GM12878 (cell line): ENCODE measurements at regions not wholly inside any gene's neighbourhood (a gene's known extent, or its start where the extent isn't known, plus 50 kb on each side); places are given as distances from the start of the nearest gene placed in this dataset.

ENCODE experiments used
- ATAC-seq: fragments of 200-7000 bp; cut with Tn5 transposase; 3 replicates; pipeline ENCODE4 v1.9.1; 2020; ENCODE audit warnings: mild to moderate bottlenecking, moderate library complexity
- BruUV-seq: library from RNA; stranded (reverse); fragments of 400-500 nt; replicated peaks from 2 replicates; lab custom pipeline; 2021; lab: Mats Ljungman, UMichigan
- CTCF ChIA-PET: fragments of 300-600 bp; sonication (Branson Sonifier 250); formaldehyde crosslinking; extraction: SDS; loops from one replicate; lab custom pipeline; 2021; ENCODE audit warnings: inconsistent platforms; lab: Yijun Ruan, JAX
- POLR2A ChIA-PET: fragments of 350-600 bp; formaldehyde crosslinking; extraction: SDS; loops from one replicate; lab custom pipeline; 2021; ENCODE audit warnings: inconsistent platforms; lab: Charles Lee
- RAD21 ChIA-PET: fragments of 300-600 bp; sonication (Branson Sonifier 250); formaldehyde crosslinking; loops from one replicate; lab custom pipeline; 2023; ENCODE audit warnings: antibody characterized with exemption; ENCODE audit not compliant: unreplicated experiment; lab: Charles Lee
- SMC1A ChIA-PET: fragments of 300-600 bp; sonication (Branson Sonifier 250); formaldehyde crosslinking; loops from one replicate; lab custom pipeline; 2023; ENCODE audit not compliant: unreplicated experiment, uncharacterized antibody; lab: Charles Lee
- DNase-seq: peaks from one replicate; pipeline ENCODE4 v3.0.0-alpha.2; 2011; ENCODE audit warnings: low read depth, low spot score
- FAIRE-seq: peaks from 3 replicates; lab custom pipeline; 2011; peaks lifted over from hg19 to GRCh38; lab: Jason Lieb, UNC
- H2AFZ ChIP-seq: 2 replicates; pipeline ENCODE4 v1.6.0; 2011; ENCODE audit warnings: low read depth, low read length, control low read depth; ENCODE audit not compliant: control insufficient read depth
- H3K27ac ChIP-seq: 2 replicates; pipeline ENCODE4 v1.5.1; 2011; ENCODE audit warnings: control low read depth; ENCODE audit not compliant: control insufficient read depth, insufficient read depth
- H3K27me3 ChIP-seq, 2 experiments: replicated peaks in 1 of 2; 2 replicates each; pipeline versions ENCODE4 v1.6.0 to v1.6.1; 2011; ENCODE audit warnings: low read length in 1 of 2; ENCODE audit not compliant: control insufficient read depth in 2 of 2, insufficient read depth in 2 of 2
- H3K36me3 ChIP-seq, 2 experiments: 2 replicates each; pipeline ENCODE4 v1.5.1; 2011; ENCODE audit warnings: low read length in 1 of 2; ENCODE audit not compliant: control insufficient read depth in 2 of 2, insufficient read depth in 2 of 2
- H3K4me1 ChIP-seq: 2 replicates; pipeline ENCODE4 v1.6.1; 2011; ENCODE audit warnings: mild to moderate bottlenecking, low read length, moderate library complexity, mixed read lengths; ENCODE audit not compliant: control insufficient read depth, insufficient read depth
- H3K4me2 ChIP-seq: 2 replicates; pipeline ENCODE4 v1.6.0; 2011; ENCODE audit warnings: control low read depth; ENCODE audit not compliant: control insufficient read depth, insufficient read depth
- H3K4me3 ChIP-seq: fragments of 200-600 bp; sonication (generic); 2 replicates; pipeline ENCODE4 v1.5.1; 2016
- H3K79me2 ChIP-seq: 2 replicates; pipeline ENCODE4 v1.6.0; 2011; ENCODE audit warnings: low read length; ENCODE audit not compliant: control insufficient read depth, insufficient read depth
- H3K9ac ChIP-seq: 2 replicates; pipeline ENCODE4 v1.8.0; 2011; ENCODE audit warnings: low read length, control low read depth, mixed read lengths; ENCODE audit not compliant: control insufficient read depth, insufficient read depth
- H3K9me3 ChIP-seq: replicated peaks from 3 replicates; pipeline ENCODE4 v1.5.1; 2011; ENCODE audit warnings: mild to moderate bottlenecking, low read length; ENCODE audit not compliant: control insufficient read depth, insufficient read depth
- H4K20me1 ChIP-seq: 2 replicates; pipeline ENCODE4 v1.6.0; 2011; ENCODE audit not compliant: control insufficient read depth, insufficient read depth
- BHLHE40 ChIP-seq, 2 experiments: fragments of 450-650 bp in 1 of 2; IDR thresholded peaks; 2 replicates each; pipeline ENCODE4 v1.6.1; 2011 to 2017; ENCODE audit warnings: low read depth in 2 of 2, borderline replicate concordance in 1 of 2, improper control_type of control experiment in 1 of 2, low read length in 1 of 2, mild to moderate bottlenecking in 1 of 2
- ELK1 ChIP-seq: IDR thresholded peaks from 2 replicates; pipeline ENCODE4 v1.6.1; 2012; ENCODE audit warnings: low read depth, low read length, improper control_type of control experiment
- EZH2 ChIP-seq: IDR thresholded peaks from 2 replicates; pipeline ENCODE4 v1.6.1; 2012; ENCODE audit warnings: low read depth, mild to moderate bottlenecking, control low read depth, inconsistent platforms, low read length, borderline replicate concordance; ENCODE audit not compliant: control insufficient read depth
- IRF3 ChIP-seq: fragments of 450-650 bp; IDR thresholded peaks from 2 replicates; pipeline ENCODE4 v1.6.1; 2014; ENCODE audit warnings: mild to moderate bottlenecking
- MYB ChIP-seq: fragments of 150-350 bp; IDR thresholded peaks from 2 replicates; pipeline ENCODE4 v1.6.1; 2014; ENCODE audit warnings: mild to moderate bottlenecking, low read depth, low read length, borderline replicate concordance
- POLR2A ChIP-seq: IDR thresholded peaks from 2 replicates; pipeline ENCODE4 v1.6.1; 2011; ENCODE audit warnings: low read depth, mild to moderate bottlenecking, low read length
- SKIL ChIP-seq: fragments of 450-650 bp; IDR thresholded peaks from 2 replicates; pipeline ENCODE4 v1.6.1; 2017; ENCODE audit warnings: mild to moderate bottlenecking, low read depth, inconsistent platforms; ENCODE audit not compliant: poor library complexity, severe bottlenecking
- TARDBP ChIP-seq: IDR thresholded peaks from 2 replicates; pipeline ENCODE4 v1.6.1; 2016; ENCODE audit warnings: borderline replicate concordance
- ZNF274 ChIP-seq: IDR thresholded peaks from one replicate; pipeline ENCODE4 v1.8.0; 2011; ENCODE audit not compliant: insufficient read length, insufficient read depth
- WGBS: methylation state at CpG from one replicate; pipeline ENCODE4 v1.1.6; 2016; ENCODE audit warnings: low lambda C conversion rate; ENCODE audit not compliant: insufficient replicate concordance, insufficient coverage; ENCODE audit errors: missing lambda C conversion rate; 5-methylcytosine and 5-hydroxymethylcytosine counted together
- in situ Hi-C: fragments of 300-500 bp; cut with MboI; formaldehyde crosslinking; loops from 9 replicates; pipeline ENCODE4 v1.14.3; 2018; ENCODE audit warnings: mixed read lengths
- intact Hi-C: fragments of 100-400 bp; cut with micrococcal nuclease; formaldehyde crosslinking; loops from one replicate; pipeline ENCODE4 v1.14.2; 2022; ENCODE audit not compliant: unreplicated experiment
- TF ChIP-seq, protein P1 (sequence below): IDR thresholded peaks from 2 replicates; pipeline ENCODE4 v1.6.1; 2012; ENCODE audit warnings: improper control_type of control experiment, low read depth, low read length; ENCODE audit not compliant: insufficient replicate concordance
- TF ChIP-seq, protein P2 (sequence below): IDR thresholded peaks from 2 replicates; pipeline ENCODE4 v1.6.1; 2012; ENCODE audit warnings: low read length, inconsistent platforms

DNA sequence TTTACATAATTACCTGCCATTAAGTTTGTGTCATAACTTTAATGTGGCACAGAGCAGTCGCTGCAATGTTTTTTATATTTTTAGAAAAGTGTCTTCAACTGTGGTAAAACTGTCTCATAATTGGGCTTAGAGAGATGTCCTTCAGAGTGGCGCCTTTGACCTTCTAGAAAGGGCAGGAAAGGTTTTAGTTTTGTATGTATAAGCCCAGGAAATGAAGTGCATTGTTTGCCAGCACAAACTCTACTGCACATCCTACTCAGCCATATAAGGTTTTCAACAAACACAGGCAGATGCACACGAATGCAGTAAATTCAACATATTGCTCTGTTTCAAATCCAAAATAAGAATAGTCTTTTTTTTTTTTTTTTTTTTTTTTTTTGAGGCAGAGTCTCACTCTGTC, 201.4 kb downstream of the ALDH8A1 start:
- WGBS, result 30% methylated on average over 3 of the region's 3 CpGs
- intact Hi-C loops, result no loop called here
- H3K79me2 ChIP-seq, result no peaks in the 10 kb centered on the region
- no peak overlapping the region for H3K9ac ChIP-seq
- H3K27ac ChIP-seq, result no peak overlapping the region
- H2AFZ ChIP-seq, result no peak overlapping the region
- no peak overlapping the region for H3K4me3 ChIP-seq
- in situ Hi-C loops, result no loop called here
- ATAC-seq, result no peak
- CTCF ChIA-PET, result no interaction called here
- H3K9me3 ChIP-seq, result no peaks in the 10 kb centered on the region
- no peak for TF ChIP-seq IRF3
- TF ChIP-seq, protein P1, sequence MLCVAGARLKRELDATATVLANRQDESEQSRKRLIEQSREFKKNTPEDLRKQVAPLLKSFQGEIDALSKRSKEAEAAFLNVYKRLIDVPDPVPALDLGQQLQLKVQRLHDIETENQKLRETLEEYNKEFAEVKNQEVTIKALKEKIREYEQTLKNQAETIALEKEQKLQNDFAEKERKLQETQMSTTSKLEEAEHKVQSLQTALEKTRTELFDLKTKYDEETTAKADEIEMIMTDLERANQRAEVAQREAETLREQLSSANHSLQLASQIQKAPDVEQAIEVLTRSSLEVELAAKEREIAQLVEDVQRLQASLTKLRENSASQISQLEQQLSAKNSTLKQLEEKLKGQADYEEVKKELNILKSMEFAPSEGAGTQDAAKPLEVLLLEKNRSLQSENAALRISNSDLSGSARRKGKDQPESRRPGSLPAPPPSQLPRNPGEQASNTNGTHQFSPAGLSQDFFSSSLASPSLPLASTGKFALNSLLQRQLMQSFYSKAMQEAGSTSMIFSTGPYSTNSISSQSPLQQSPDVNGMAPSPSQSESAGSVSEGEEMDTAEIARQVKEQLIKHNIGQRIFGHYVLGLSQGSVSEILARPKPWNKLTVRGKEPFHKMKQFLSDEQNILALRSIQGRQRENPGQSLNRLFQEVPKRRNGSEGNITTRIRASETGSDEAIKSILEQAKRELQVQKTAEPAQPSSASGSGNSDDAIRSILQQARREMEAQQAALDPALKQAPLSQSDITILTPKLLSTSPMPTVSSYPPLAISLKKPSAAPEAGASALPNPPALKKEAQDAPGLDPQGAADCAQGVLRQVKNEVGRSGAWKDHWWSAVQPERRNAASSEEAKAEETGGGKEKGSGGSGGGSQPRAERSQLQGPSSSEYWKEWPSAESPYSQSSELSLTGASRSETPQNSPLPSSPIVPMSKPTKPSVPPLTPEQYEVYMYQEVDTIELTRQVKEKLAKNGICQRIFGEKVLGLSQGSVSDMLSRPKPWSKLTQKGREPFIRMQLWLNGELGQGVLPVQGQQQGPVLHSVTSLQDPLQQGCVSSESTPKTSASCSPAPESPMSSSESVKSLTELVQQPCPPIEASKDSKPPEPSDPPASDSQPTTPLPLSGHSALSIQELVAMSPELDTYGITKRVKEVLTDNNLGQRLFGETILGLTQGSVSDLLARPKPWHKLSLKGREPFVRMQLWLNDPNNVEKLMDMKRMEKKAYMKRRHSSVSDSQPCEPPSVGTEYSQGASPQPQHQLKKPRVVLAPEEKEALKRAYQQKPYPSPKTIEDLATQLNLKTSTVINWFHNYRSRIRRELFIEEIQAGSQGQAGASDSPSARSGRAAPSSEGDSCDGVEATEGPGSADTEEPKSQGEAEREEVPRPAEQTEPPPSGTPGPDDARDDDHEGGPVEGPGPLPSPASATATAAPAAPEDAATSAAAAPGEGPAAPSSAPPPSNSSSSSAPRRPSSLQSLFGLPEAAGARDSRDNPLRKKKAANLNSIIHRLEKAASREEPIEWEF, result no peak
- TF ChIP-seq ELK1, result no peak
- TF ChIP-seq ZNF274, result no peak
- TF ChIP-seq, protein P2, sequence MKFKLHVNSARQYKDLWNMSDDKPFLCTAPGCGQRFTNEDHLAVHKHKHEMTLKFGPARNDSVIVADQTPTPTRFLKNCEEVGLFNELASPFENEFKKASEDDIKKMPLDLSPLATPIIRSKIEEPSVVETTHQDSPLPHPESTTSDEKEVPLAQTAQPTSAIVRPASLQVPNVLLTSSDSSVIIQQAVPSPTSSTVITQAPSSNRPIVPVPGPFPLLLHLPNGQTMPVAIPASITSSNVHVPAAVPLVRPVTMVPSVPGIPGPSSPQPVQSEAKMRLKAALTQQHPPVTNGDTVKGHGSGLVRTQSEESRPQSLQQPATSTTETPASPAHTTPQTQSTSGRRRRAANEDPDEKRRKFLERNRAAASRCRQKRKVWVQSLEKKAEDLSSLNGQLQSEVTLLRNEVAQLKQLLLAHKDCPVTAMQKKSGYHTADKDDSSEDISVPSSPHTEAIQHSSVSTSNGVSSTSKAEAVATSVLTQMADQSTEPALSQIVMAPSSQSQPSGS, result no peak
- no peak for TF ChIP-seq MYB
- TF ChIP-seq POLR2A, result no peak
- no peak for TF ChIP-seq SKIL
- no peak for TF ChIP-seq TARDBP
- TF ChIP-seq EZH2, result no peak
- no peak for TF ChIP-seq BHLHE40 (IDR thresholded peaks at IDR 0.05; ENCODE audit: borderline replicate concordance in 1 of 2, low read depth in 2 of 2, low read length in 1 of 2)
- TF ChIP-seq, all 136 proteins: peak for 0
- ChIA-PET RAD21 (no interaction called here), SMC1A (no interaction called here), POLR2A (interaction anchor here (0.6 kb wide), 1 partner anchor 10 kb away, joined by 3 read pairs; no protein-coding TSS in a partner anchor)
- BruUV-seq, result no TSS peak
- DNase-seq (no peak), FAIRE-seq (no peak)
- H3K4me2 ChIP-seq, result no peak overlapping the region
- H4K20me1 ChIP-seq, result no peaks in the 10 kb centered on the region
- H3K36me3 ChIP-seq, result no peaks in the 10 kb centered on the region
- no peaks in the 10 kb centered on the region for H3K4me1 ChIP-seq
- peaks cover 0 to 5% of the 10 kb centered on the region in 2 experiments; a peak in 1 of 4 replicates for H3K27me3 ChIP-seq
